ENCODE measurements at regions not wholly inside any gene's neighbourhood (a gene's known extent, or its start where the extent isn't known, plus 50 kb on each side); places are given as distances from the start of the nearest gene placed in this dataset.

DNA sequence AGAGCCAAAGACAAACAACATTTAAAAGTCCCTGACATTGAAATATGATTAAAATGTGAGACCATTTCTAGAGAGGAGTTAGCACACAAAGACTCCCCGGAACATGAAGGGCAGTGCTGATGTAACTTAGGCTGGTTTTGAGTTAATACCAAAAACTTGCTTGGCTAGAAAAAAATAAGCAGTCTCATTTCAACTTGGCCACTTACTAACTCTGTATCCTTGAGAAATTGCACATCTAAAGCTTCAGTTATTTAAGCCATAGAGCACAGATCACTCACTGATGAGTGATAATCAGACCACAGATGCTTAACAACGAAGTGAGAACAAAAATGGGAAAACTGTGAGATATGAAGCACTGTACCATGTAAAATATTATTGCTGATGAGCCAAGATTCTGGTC, 65.9 kb upstream of the MAOA start:
- Mint-ChIP-seq H3K9me3 (peaks cover 0 to 5% (median 2%) of the 10 kb centered on the region in 7 donors), H3K27ac (no peak overlapping the region), H3K4me1 (peaks cover 7% of the 10 kb centered on the region), H3K27me3 (ENCODE audit: low read depth in 3 of 3) (no peaks in the 10 kb centered on the region), H3K4me3 (no peak overlapping the region), H3K36me3 (no peaks in the 10 kb centered on the region)
- DNase-seq: no peak
- Histone ChIP-seq H2AFZ (ENCODE audit: insufficient read depth, low read depth, low read length, poor library complexity, severe bottlenecking) (no peak overlapping the region), H3K36me3 (replicated peaks in 1 of 2; ENCODE audit: control insufficient read depth in 1 of 2, insufficient read depth in 2 of 2, low read length in 2 of 2) (no peaks in the 10 kb centered on the region), H3K79me2 (ENCODE audit: insufficient read depth, low read length) (no peaks in the 10 kb centered on the region), H3K4me2 (replicated peaks; ENCODE audit: extremely low read depth, low read length, poor library complexity, severe bottlenecking) (no peak overlapping the region), H3K9me3 (replicated peaks in 1 of 2; ENCODE audit: control insufficient read depth in 1 of 2, insufficient read depth in 1 of 2, low read length in 2 of 2) (no peaks in the 10 kb centered on the region), H3K4me3 (replicated peaks in 1 of 3; ENCODE audit: low read depth in 2 of 3, low read length in 3 of 3) (no peak overlapping the region), H3K27me3 (ENCODE audit: control insufficient read depth in 2 of 2, insufficient read depth in 2 of 2, low read length in 2 of 2) (no peaks in the 10 kb centered on the region), H3K27ac (ENCODE audit: low read depth in 1 of 2, low read length in 2 of 2) (no peak overlapping the region), H3K4me1 (ENCODE audit: control insufficient read depth in 1 of 2, insufficient read depth in 2 of 2, low read length in 2 of 2) (no peaks in the 10 kb centered on the region), H3K9ac (ENCODE audit: insufficient read depth, low read length, poor library complexity, severe bottlenecking) (no peak overlapping the region), H4K20me1 (ENCODE audit: insufficient read depth, low read length) (no peaks in the 10 kb centered on the region)
- TF ChIP-seq, protein P1, sequence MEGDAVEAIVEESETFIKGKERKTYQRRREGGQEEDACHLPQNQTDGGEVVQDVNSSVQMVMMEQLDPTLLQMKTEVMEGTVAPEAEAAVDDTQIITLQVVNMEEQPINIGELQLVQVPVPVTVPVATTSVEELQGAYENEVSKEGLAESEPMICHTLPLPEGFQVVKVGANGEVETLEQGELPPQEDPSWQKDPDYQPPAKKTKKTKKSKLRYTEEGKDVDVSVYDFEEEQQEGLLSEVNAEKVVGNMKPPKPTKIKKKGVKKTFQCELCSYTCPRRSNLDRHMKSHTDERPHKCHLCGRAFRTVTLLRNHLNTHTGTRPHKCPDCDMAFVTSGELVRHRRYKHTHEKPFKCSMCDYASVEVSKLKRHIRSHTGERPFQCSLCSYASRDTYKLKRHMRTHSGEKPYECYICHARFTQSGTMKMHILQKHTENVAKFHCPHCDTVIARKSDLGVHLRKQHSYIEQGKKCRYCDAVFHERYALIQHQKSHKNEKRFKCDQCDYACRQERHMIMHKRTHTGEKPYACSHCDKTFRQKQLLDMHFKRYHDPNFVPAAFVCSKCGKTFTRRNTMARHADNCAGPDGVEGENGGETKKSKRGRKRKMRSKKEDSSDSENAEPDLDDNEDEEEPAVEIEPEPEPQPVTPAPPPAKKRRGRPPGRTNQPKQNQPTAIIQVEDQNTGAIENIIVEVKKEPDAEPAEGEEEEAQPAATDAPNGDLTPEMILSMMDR (IDR thresholded peaks at IDR 0.05): no peak
- no CpG with 5 or more reads among the region's 2 CpGs for WGBS (ENCODE audit: insufficient coverage)
- intact Hi-C loops (cut with micrococcal nuclease): no loop called here

GRCh38 chrX:43592597-43592996, 63.5 kb upstream of the MAOA start:
- H3K27ac Mint-ChIP-seq: no peak overlapping the region
- no CpG with 5 or more reads among the region's 3 CpGs for WGBS (ENCODE audit: insufficient coverage)
- no peak overlapping the region for H2AFZ ChIP-seq (ENCODE audit: insufficient read depth, low read depth, low read length, poor library complexity, severe bottlenecking)
- no peaks in the 10 kb centered on the region for H3K27me3 Mint-ChIP-seq (ENCODE audit: low read depth in 3 of 3)
- peaks cover 8 to 12% of the 10 kb centered on the region in 2 donors for H3K4me1 ChIP-seq (ENCODE audit: control insufficient read depth in 1 of 2, insufficient read depth in 2 of 2, low read length in 2 of 2)
- no peak overlapping the region for H3K4me2 ChIP-seq (replicated peaks; ENCODE audit: extremely low read depth, low read length, poor library complexity, severe bottlenecking)
- DNase-seq: no peak
- no peaks in the 10 kb centered on the region for H3K9me3 ChIP-seq (replicated peaks in 1 of 2; ENCODE audit: control insufficient read depth in 1 of 2, insufficient read depth in 1 of 2, low read length in 2 of 2)
- no peak overlapping the region for H3K27ac ChIP-seq (ENCODE audit: low read depth in 1 of 2, low read length in 2 of 2)
- H4K20me1 ChIP-seq (ENCODE audit: insufficient read depth, low read length): no peaks in the 10 kb centered on the region
- peaks cover 0 to 5% (median 0%) of the 10 kb centered on the region in 7 donors for H3K9me3 Mint-ChIP-seq
- no peak overlapping the region for H3K4me3 ChIP-seq (replicated peaks in 1 of 3; ENCODE audit: low read depth in 2 of 3, low read length in 3 of 3)
- H3K4me3 Mint-ChIP-seq: no peak overlapping the region
- H3K79me2 ChIP-seq (ENCODE audit: insufficient read depth, low read length): no peaks in the 10 kb centered on the region
- intact Hi-C loops (cut with micrococcal nuclease): no loop called here
- no peaks in the 10 kb centered on the region for H3K27me3 ChIP-seq (ENCODE audit: control insufficient read depth in 2 of 2, insufficient read depth in 2 of 2, low read length in 2 of 2)
- H3K36me3 ChIP-seq (replicated peaks in 1 of 2; ENCODE audit: control insufficient read depth in 1 of 2, insufficient read depth in 2 of 2, low read length in 2 of 2): no peaks in the 10 kb centered on the region
- TF ChIP-seq, protein P1 (IDR thresholded peaks at IDR 0.05): no peak
- H3K4me1 Mint-ChIP-seq: peaks cover 22% of the 10 kb centered on the region
- H3K9ac ChIP-seq (ENCODE audit: insufficient read depth, low read length, poor library complexity, severe bottlenecking): no peak overlapping the region
- H3K36me3 Mint-ChIP-seq: no peaks in the 10 kb centered on the region
